ENCODE measurements at regions not wholly inside any gene's neighbourhood (a gene's known extent, or its start where the extent isn't known, plus 50 kb on each side); places are given as distances from the start of the nearest gene placed in this dataset.

GRCh38 chr10:29127037-29127700 lies 161.7 kb upstream of the LYZL1 start:
- DNase-seq (ENCODE audit: extremely low spot score, insufficient read length, low read depth): no peak
- no peak for FAIRE-seq

- DNase-seq (ENCODE audit: extremely low spot score, insufficient read length, low read depth) (no peak), FAIRE-seq (no peak)
These were observed 161.1 kb upstream of the LYZL1 start for GRCh38 chr10:29127731-29128130.

- DNase-seq (ENCODE audit: extremely low spot score, insufficient read length, low read depth): no peak
- no peak for FAIRE-seq
These were observed 158.6 kb upstream of the LYZL1 start for GRCh38 chr10:29130190-29130673.

DNA sequence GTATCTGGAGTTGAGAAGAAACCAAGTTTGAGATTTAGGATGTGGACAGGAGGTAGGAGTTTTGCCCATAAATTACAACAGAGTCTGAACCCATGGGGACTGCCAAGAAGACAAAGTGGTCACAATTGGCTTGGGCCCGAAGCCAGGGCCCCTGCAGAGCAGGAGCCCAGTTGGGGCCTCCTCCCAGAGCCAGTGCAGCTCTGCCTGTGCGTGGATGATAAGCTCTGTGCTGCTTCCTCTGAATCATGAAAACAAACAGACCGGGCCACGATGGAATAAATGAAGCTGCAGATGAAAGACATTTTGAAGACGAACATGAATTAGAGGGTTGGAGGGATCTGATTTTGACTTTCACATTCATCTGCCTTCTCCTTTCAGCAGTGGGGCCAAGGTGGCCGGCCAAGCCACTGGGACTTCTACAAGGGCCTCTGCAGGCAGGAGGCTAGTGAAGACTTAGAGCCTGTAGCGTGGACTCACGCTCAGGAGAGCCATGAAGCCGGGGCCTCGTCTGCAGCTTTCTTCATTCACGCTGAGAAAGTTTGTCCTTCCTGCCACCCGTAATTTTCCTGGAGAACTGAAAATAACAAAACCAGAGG lies 156.8 kb upstream of the LYZL1 start:
- FAIRE-seq (no peak), DNase-seq (ENCODE audit: extremely low spot score, insufficient read length, low read depth) (no peak)

DNA sequence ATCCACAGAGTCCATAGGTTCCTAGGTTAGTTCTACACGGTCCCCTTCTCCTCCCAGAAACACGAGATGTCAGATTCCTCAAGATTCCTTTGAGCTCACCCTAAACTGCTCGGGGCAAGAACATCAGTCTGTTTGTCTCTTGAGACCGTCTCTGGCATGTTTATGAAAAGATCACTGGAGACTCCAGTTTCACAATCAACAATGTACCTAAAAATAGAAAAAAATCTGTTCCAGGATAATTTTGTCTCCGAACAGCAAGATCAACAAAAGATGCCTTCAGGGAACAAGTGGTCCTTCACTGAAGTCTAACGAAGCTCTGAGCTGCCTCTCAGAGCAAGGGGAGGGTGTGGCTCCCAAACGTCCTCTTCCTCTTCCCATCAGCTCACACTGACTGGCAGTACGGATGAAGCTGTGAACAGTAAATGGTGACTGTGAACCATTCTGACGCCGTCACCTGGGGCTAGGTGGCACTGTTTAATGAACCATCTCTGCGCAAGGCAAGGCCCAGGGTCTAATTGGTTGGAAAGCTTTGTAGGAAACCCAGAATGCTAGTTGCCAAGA lies 156.2 kb upstream of the LYZL1 start:
- DNase-seq (ENCODE audit: extremely low spot score, insufficient read length, low read depth) (no peak), FAIRE-seq (no peak)

- FAIRE-seq (no peak), DNase-seq (ENCODE audit: extremely low spot score, insufficient read length, low read depth) (no peak)
These were observed 153.5 kb upstream of the LYZL1 start for GRCh38 chr10:29135337-29135736.

- FAIRE-seq (no peak), DNase-seq (ENCODE audit: extremely low spot score, insufficient read length, low read depth) (no peak)
These were observed 152.5 kb upstream of the LYZL1 start for GRCh38 chr10:29136411-29136810.

DNA sequence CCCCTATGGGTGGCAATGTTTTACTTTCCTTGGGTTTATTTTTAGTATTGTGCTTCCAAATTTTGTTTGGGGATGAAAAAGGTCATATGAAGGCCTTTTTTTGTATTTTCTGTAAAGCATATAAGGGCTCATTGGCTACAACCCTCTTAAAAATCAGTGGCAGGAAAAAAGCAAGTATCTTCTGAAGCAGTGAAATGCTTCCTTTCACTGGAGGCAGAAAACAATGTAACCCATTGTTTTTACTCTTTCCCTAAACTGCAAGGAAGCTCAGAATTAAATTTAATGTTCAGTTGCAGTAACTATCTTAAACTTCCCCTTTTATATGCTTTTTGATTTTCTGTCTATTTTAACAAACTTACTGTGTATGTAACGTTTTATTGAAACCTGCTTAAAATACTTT lies 148.7 kb upstream of the LYZL1 start:
- FAIRE-seq: no peak
- no peak for DNase-seq (ENCODE audit: extremely low spot score, insufficient read length, low read depth)

DNA sequence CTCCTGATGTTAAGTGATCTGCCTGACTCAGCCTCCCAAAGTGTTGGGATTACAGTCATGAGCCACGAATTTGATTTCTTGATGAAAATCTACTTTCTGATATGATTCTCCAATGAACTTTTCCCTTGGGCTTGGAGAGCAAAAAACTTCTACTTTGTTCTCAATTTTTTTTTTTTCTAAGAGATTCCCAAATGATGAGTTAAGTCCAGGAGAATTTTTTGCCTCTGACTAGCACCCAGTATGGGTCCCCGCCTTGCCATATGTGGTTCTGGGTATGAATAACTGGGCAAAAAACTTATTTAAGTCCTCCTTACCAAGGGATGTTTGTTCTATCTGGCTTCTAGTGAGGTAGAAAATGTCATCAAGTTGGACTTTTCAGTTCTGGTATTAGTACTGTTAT lies 147.9 kb upstream of the LYZL1 start:
- FAIRE-seq (no peak), DNase-seq (ENCODE audit: extremely low spot score, insufficient read length, low read depth) (no peak)

GRCh38 chr10:29141761-29142160 lies 147.1 kb upstream of the LYZL1 start:
- FAIRE-seq (no peak), DNase-seq (ENCODE audit: extremely low spot score, insufficient read length, low read depth) (no peak)

GRCh38 chr10:29142516-29143314 lies 146.2 kb upstream of the LYZL1 start:
- DNase-seq (ENCODE audit: extremely low spot score, insufficient read length, low read depth) (no peak), FAIRE-seq (no peak)

DNA sequence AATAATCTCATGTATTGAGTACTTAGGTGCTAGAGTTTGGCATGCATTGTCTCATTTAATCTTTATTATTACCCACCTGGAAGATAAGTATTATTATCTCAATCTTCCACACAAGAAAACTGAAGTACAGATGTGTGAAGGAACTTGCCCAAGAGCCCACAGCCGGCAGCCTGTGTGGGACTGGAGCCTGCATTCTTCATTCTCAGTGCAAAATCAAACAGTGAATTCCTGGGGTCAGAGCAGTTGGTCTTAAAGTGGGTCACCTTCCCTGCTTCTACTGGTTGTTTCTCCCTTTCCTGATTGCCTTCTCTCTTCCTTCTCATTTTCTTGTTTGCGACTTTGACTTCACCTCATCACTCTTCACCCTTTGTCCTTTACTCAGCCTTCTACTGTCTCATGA lies 144.7 kb upstream of the LYZL1 start:
- FAIRE-seq (no peak), DNase-seq (ENCODE audit: extremely low spot score, insufficient read length, low read depth) (no peak)

- DNase-seq (ENCODE audit: extremely low spot score, insufficient read length, low read depth) (no peak), FAIRE-seq (no peak)
These were observed 142.4 kb upstream of the LYZL1 start for GRCh38 chr10:29146311-29147100.

DNA sequence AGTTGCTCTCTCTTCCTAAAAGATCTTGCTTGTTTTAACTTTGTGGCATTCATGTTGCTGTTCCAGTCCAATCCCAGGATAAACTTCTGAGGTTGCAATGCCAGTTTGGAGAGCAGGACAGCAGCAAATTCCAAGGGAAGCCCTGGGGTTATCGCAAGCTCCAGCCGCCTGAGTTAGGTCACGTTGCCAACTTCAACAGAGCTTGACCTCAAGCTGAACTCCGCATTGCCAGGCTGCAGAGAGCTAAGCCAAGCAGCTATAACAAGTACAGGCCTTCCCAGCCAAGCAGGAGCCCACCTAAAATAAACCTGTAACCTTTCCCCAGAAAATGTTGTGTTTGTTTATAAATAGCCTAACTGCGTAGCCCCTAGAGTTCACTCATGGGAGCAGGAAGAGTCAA lies 138.9 kb upstream of the LYZL1 start:
- FAIRE-seq (no peak), DNase-seq (ENCODE audit: extremely low spot score, insufficient read length, low read depth) (no peak)

GRCh38 chr10:29151005-29151404 lies 137.9 kb upstream of the LYZL1 start:
- DNase-seq (ENCODE audit: extremely low spot score, insufficient read length, low read depth): no peak
- FAIRE-seq: no peak

GRCh38 chr10:29157321-29157720 lies 131.5 kb upstream of the LYZL1 start:
- FAIRE-seq: no peak
- no peak for DNase-seq (ENCODE audit: extremely low spot score, insufficient read length, low read depth)

GRCh38 chr10:29158066-29158465 lies 130.8 kb upstream of the LYZL1 start:
- FAIRE-seq: no peak
- DNase-seq (ENCODE audit: extremely low spot score, insufficient read length, low read depth): no peak

- no peak for FAIRE-seq
These were observed 128.7 kb upstream of the LYZL1 start for GRCh38 chr10:29160150-29160617.

DNA sequence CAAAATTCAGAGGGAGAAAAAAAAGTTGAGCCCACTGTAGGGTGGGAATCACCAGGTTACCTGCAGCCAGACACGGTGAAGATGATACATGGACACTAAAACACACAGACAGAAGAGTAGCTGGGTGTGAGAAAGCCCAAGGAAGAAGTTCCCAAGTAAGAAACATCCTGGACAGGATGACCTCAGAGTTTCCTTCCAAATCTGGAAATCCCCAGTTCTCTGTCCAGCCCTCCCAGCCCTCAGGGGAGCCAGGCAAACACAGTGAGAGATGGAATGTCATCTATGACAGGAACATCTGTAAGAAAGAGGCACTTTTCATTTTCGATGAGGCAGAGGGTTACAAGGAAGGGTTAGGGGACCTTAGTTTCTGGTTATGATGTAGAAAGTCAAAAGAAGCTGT lies 125.1 kb upstream of the LYZL1 start:
- DNase-seq (ENCODE audit: extremely low spot score, insufficient read length, low read depth) (no peak), FAIRE-seq (no peak)

More at GRCh38 chr10:29160150-29160617, 128.7 kb upstream of the LYZL1 start:
- no peak for DNase-seq (ENCODE audit: extremely low spot score, insufficient read length, low read depth)

GRCh38 chr10:29166713-29167112 lies 122.2 kb upstream of the LYZL1 start:
- DNase-seq (ENCODE audit: extremely low spot score, insufficient read length, low read depth) (no peak), FAIRE-seq (no peak)
